GM23338 (cell line): ENCODE measurements at regions not wholly inside any gene's neighbourhood (a gene's known extent, or its start where the extent isn't known, plus 50 kb on each side); places are given as distances from the start of the nearest gene placed in this dataset.
"Not testable (repeated sequence)": the region's sequence is repeated elsewhere in the genome, so short reads cannot be mapped to it uniquely, and the experiment has no call there.

Experiments used
- ATAC-seq: fragments of 200-7000 bp; cut with Tn5 transposase; 3 replicates; pipeline ENCODE4 v1.9.1; 2020
- DNase-seq: peaks from one replicate; pipeline ENCODE4 v3.0.0-alpha.2; 2015; ENCODE audit warnings: low spot score
- H2AFZ ChIP-seq: fragments of 200-600 bp; sonication (generic); 2 replicates; pipeline ENCODE4 v1.8.0; 2016; ENCODE audit warnings: antibody characterized with exemption, mild to moderate bottlenecking, moderate library complexity
- H3F3A ChIP-seq: fragments of 200-600 bp; sonication (generic); replicated peaks from 2 replicates; pipeline ENCODE4 v1.8.0; 2017; ENCODE audit warnings: antibody characterized with exemption, mixed run types, low read depth
- H3K27ac ChIP-seq: fragments of 200-600 bp; sonication (generic); 2 replicates; pipeline ENCODE4 v1.6.1; 2016; ENCODE audit warnings: low read depth
- H3K27me3 ChIP-seq: fragments of 200-600 bp; sonication (generic); 2 replicates; pipeline ENCODE4 v1.8.0; 2016; ENCODE audit warnings: mild to moderate bottlenecking, mixed run types, moderate library complexity; ENCODE audit not compliant: insufficient read depth
- H3K36me3 ChIP-seq: fragments of 200-600 bp; sonication (generic); 2 replicates; pipeline ENCODE4 v1.8.0; 2016; ENCODE audit warnings: mild to moderate bottlenecking; ENCODE audit not compliant: insufficient read depth
- H3K4me1 ChIP-seq: fragments of 200-600 bp; sonication (generic); 2 replicates; pipeline ENCODE4 v1.8.0; 2016; ENCODE audit warnings: mild to moderate bottlenecking, moderate library complexity; ENCODE audit not compliant: insufficient read depth
- H3K4me2 ChIP-seq: fragments of 200-600 bp; sonication (generic); 2 replicates; pipeline ENCODE4 v1.7.1; 2017; ENCODE audit warnings: mixed run types
- H3K4me3 ChIP-seq: fragments of 200-600 bp; sonication (generic); 2 replicates; pipeline ENCODE4 v1.6.1; 2016; ENCODE audit warnings: mixed run types
- H3K79me2 ChIP-seq: fragments of 200-600 bp; sonication (generic); replicated peaks from 2 replicates; pipeline ENCODE4 v1.8.0; 2017; ENCODE audit warnings: mild to moderate bottlenecking; ENCODE audit not compliant: insufficient read depth
- H3K9me2 ChIP-seq: fragments of 200-600 bp; sonication (generic); 2 replicates; pipeline ENCODE4 v1.8.0; 2017; ENCODE audit not compliant: insufficient read depth
- H4K20me1 ChIP-seq: fragments of 200-600 bp; sonication (generic); replicated peaks from 2 replicates; pipeline ENCODE4 v1.8.0; 2017; ENCODE audit warnings: mild to moderate bottlenecking; ENCODE audit not compliant: insufficient read depth
- H3K27ac Mint-ChIP-seq: 2 replicates; pipeline ENCODE4 v1.8.0; 2020; ENCODE audit warnings: inconsistent platforms, mild to moderate bottlenecking, moderate library complexity, mixed read lengths
- H3K27me3 Mint-ChIP-seq: 3 replicates; pipeline ENCODE4 v1.8.0; 2022; ENCODE audit warnings: low read depth, mild to moderate bottlenecking, moderate library complexity, mixed read lengths, inconsistent platforms; ENCODE audit not compliant: insufficient read depth, poor library complexity
- H3K36me3 Mint-ChIP-seq: 3 replicates; pipeline ENCODE4 v1.8.0; 2021; ENCODE audit warnings: low read depth, mild to moderate bottlenecking, inconsistent platforms, moderate library complexity, mixed read lengths
- H3K4me1 Mint-ChIP-seq: 3 replicates; pipeline ENCODE4 v1.8.0; 2020; ENCODE audit warnings: mild to moderate bottlenecking, inconsistent platforms, mixed read lengths
- H3K4me3 Mint-ChIP-seq: 3 replicates; pipeline ENCODE4 v1.8.0; 2021; ENCODE audit warnings: moderate library complexity, mild to moderate bottlenecking, inconsistent platforms, mixed read lengths
- H3K9me3 Mint-ChIP-seq: 3 replicates; pipeline ENCODE4 v1.8.0; 2020; ENCODE audit warnings: moderate library complexity, mild to moderate bottlenecking, inconsistent platforms, mixed read lengths
- CREB1 ChIP-seq: fragments of 250-450 bp; sonication (Bioruptor Pico); IDR thresholded peaks from 2 replicates; pipeline ENCODE4 v1.5.0; 2020; ENCODE audit warnings: low read depth, mild to moderate bottlenecking, moderate library complexity
- EZH2 ChIP-seq: fragments of 200-600 bp; sonication (generic); IDR thresholded peaks from one replicate; pipeline ENCODE4 v1.8.0; 2017; ENCODE audit warnings: antibody characterized with exemption, mild to moderate bottlenecking, low read depth; ENCODE audit not compliant: unreplicated experiment
- EZH2phosphoT487 ChIP-seq: fragments of 200-600 bp; sonication (generic); IDR thresholded peaks from one replicate; pipeline ENCODE4 v1.8.1; 2018; ENCODE audit warnings: antibody characterized with exemption; ENCODE audit not compliant: unreplicated experiment
- JUNB ChIP-seq: IDR thresholded peaks from one replicate; pipeline ENCODE4 v1.6.1; 2016; ENCODE audit warnings: antibody characterized with exemption; ENCODE audit not compliant: unreplicated experiment
- STAT1 ChIP-seq: IDR thresholded peaks from one replicate; pipeline ENCODE4 v1.6.1; 2016; ENCODE audit warnings: antibody characterized with exemption; ENCODE audit not compliant: unreplicated experiment
- ZNF114 ChIP-seq: fragments of 250-450 bp; sonication (Bioruptor Pico); IDR thresholded peaks from 2 replicates; pipeline ENCODE4 v1.5.0; 2020; ENCODE audit warnings: mild to moderate bottlenecking, moderate library complexity
- TF ChIP-seq, protein P1 (sequence below): IDR thresholded peaks from one replicate; pipeline ENCODE4 v1.6.1; 2018; ENCODE audit warnings: antibody characterized with exemption; ENCODE audit not compliant: unreplicated experiment
- TF ChIP-seq, protein P2 (sequence below): IDR thresholded peaks from 2 replicates; pipeline ENCODE4 v1.6.1; 2016; ENCODE audit warnings: antibody characterized with exemption
- TF ChIP-seq, protein P3 (sequence below): fragments of 250-450 bp; sonication (Bioruptor Pico); IDR thresholded peaks from 2 replicates; pipeline ENCODE4 v1.5.0; 2020; ENCODE audit warnings: mild to moderate bottlenecking, moderate library complexity

- TF ChIP-seq, protein P1, sequence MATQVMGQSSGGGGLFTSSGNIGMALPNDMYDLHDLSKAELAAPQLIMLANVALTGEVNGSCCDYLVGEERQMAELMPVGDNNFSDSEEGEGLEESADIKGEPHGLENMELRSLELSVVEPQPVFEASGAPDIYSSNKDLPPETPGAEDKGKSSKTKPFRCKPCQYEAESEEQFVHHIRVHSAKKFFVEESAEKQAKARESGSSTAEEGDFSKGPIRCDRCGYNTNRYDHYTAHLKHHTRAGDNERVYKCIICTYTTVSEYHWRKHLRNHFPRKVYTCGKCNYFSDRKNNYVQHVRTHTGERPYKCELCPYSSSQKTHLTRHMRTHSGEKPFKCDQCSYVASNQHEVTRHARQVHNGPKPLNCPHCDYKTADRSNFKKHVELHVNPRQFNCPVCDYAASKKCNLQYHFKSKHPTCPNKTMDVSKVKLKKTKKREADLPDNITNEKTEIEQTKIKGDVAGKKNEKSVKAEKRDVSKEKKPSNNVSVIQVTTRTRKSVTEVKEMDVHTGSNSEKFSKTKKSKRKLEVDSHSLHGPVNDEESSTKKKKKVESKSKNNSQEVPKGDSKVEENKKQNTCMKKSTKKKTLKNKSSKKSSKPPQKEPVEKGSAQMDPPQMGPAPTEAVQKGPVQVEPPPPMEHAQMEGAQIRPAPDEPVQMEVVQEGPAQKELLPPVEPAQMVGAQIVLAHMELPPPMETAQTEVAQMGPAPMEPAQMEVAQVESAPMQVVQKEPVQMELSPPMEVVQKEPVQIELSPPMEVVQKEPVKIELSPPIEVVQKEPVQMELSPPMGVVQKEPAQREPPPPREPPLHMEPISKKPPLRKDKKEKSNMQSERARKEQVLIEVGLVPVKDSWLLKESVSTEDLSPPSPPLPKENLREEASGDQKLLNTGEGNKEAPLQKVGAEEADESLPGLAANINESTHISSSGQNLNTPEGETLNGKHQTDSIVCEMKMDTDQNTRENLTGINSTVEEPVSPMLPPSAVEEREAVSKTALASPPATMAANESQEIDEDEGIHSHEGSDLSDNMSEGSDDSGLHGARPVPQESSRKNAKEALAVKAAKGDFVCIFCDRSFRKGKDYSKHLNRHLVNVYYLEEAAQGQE, result no peak
- TF ChIP-seq ZNF114 (CRISPR knock-in tag) (no peak), EZH2 (no peak), EZH2phosphoT487 (no peak)
Measured at GRCh38 chr18:76707534-76707933, 114.8 kb upstream of the ZNF236 start (continued).

GRCh38 chr18:76704589-76704988 is 117.8 kb upstream of the ZNF236 start:
- not testable (repeated sequence) for H3K36me3 Mint-ChIP-seq, H3K4me1 ChIP-seq, H3K4me2 ChIP-seq, H3K27me3 Mint-ChIP-seq, H3K79me2 ChIP-seq, H2AFZ ChIP-seq, H3K36me3 ChIP-seq, H3F3A ChIP-seq, H3K4me3 Mint-ChIP-seq, H3K27ac Mint-ChIP-seq, H3K27ac ChIP-seq, ATAC-seq, H3K9me2 ChIP-seq, H3K27me3 ChIP-seq, DNase-seq, H3K9me3 Mint-ChIP-seq, H3K4me3 ChIP-seq, H4K20me1 ChIP-seq
- H3K4me1 Mint-ChIP-seq, result peaks cover 11% of the 10 kb centered on the region; the same call in 1 of the 3 replicates

- Histone ChIP-seq H3K36me3 (no peaks in the 10 kb centered on the region), H3K4me1 (peaks cover 12% of the 10 kb centered on the region; the same call in 1 of the 2 replicates), H3K4me3 (no peak overlapping the region), H3K79me2 (no peaks in the 10 kb centered on the region), H3K27me3 (no peaks in the 10 kb centered on the region), H4K20me1 (no peaks in the 10 kb centered on the region), H2AFZ (no peak overlapping the region), H3K9me2 (no peaks in the 10 kb centered on the region), H3K4me2 (no peak overlapping the region), H3F3A (no peaks in the 10 kb centered on the region), H3K27ac (no peak overlapping the region)
- no peak for DNase-seq
- Mint-ChIP-seq H3K27ac (no peak overlapping the region), H3K27me3 (peaks cover 5% of the 10 kb centered on the region), H3K9me3 (no peaks in the 10 kb centered on the region), H3K4me1 (peaks cover 8% of the 10 kb centered on the region), H3K4me3 (no peak overlapping the region), H3K36me3 (no peaks in the 10 kb centered on the region)
- no peak for ATAC-seq
- TF ChIP-seq CREB1 (CRISPR knock-in tag) (no peak), JUNB (no peak), STAT1 (no peak), EZH2 (no peak)
- TF ChIP-seq, protein P2, sequence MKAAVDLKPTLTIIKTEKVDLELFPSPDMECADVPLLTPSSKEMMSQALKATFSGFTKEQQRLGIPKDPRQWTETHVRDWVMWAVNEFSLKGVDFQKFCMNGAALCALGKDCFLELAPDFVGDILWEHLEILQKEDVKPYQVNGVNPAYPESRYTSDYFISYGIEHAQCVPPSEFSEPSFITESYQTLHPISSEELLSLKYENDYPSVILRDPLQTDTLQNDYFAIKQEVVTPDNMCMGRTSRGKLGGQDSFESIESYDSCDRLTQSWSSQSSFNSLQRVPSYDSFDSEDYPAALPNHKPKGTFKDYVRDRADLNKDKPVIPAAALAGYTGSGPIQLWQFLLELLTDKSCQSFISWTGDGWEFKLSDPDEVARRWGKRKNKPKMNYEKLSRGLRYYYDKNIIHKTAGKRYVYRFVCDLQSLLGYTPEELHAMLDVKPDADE, result no peak
- TF ChIP-seq, protein P3, sequence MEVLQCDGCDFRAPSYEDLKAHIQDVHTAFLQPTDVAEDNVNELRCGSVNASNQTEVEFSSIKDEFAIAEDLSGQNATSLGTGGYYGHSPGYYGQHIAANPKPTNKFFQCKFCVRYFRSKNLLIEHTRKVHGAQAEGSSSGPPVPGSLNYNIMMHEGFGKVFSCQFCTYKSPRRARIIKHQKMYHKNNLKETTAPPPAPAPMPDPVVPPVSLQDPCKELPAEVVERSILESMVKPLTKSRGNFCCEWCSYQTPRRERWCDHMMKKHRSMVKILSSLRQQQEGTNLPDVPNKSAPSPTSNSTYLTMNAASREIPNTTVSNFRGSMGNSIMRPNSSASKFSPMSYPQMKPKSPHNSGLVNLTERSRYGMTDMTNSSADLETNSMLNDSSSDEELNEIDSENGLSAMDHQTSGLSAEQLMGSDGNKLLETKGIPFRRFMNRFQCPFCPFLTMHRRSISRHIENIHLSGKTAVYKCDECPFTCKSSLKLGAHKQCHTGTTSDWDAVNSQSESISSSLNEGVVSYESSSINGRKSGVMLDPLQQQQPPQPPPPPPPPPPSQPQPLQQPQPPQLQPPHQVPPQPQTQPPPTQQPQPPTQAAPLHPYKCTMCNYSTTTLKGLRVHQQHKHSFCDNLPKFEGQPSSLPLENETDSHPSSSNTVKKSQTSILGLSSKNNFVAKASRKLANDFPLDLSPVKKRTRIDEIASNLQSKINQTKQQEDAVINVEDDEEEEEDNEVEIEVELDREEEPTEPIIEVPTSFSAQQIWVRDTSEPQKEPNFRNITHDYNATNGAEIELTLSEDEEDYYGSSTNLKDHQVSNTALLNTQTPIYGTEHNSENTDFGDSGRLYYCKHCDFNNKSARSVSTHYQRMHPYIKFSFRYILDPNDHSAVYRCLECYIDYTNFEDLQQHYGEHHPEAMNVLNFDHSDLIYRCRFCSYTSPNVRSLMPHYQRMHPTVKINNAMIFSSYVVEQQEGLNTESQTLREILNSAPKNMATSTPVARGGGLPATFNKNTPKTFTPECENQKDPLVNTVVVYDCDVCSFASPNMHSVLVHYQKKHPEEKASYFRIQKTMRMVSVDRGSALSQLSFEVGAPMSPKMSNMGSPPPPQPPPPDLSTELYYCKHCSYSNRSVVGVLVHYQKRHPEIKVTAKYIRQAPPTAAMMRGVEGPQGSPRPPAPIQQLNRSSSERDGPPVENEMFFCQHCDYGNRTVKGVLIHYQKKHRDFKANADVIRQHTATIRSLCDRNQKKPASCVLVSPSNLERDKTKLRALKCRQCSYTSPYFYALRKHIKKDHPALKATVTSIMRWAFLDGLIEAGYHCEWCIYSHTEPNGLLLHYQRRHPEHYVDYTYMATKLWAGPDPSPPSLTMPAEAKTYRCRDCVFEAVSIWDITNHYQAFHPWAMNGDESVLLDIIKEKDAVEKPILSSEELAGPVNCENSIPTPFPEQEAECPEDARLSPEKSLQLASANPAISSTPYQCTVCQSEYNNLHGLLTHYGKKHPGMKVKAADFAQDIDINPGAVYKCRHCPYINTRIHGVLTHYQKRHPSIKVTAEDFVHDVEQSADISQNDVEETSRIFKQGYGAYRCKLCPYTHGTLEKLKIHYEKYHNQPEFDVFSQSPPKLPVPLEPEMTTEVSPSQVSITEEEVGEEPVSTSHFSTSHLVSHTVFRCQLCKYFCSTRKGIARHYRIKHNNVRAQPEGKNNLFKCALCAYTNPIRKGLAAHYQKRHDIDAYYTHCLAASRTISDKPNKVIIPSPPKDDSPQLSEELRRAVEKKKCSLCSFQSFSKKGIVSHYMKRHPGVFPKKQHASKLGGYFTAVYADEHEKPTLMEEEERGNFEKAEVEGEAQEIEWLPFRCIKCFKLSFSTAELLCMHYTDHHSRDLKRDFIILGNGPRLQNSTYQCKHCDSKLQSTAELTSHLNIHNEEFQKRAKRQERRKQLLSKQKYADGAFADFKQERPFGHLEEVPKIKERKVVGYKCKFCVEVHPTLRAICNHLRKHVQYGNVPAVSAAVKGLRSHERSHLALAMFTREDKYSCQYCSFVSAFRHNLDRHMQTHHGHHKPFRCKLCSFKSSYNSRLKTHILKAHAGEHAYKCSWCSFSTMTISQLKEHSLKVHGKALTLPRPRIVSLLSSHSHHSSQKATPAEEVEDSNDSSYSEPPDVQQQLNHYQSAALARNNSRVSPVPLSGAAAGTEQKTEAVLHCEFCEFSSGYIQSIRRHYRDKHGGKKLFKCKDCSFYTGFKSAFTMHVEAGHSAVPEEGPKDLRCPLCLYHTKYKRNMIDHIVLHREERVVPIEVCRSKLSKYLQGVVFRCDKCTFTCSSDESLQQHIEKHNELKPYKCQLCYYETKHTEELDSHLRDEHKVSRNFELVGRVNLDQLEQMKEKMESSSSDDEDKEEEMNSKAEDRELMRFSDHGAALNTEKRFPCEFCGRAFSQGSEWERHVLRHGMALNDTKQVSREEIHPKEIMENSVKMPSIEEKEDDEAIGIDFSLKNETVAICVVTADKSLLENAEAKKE (CRISPR knock-in tag), result no peak
Measured at GRCh38 chr18:76699923-76700322, 122.4 kb upstream of the ZNF236 start.
